GM18907 (cell line): ENCODE measurements at regions not wholly inside any gene's neighbourhood (a gene's known extent, or its start where the extent isn't known, plus 50 kb on each side); places are given as distances from the start of the nearest gene placed in this dataset.

Experiments
- ATAC-seq: cut with Tn5 transposase; IDR thresholded peaks from one replicate; pipeline ENCODE4 v1.9.1; 2021; ENCODE audit warnings: mild to moderate bottlenecking, moderate library complexity; ENCODE audit not compliant: unreplicated experiment

DNA sequence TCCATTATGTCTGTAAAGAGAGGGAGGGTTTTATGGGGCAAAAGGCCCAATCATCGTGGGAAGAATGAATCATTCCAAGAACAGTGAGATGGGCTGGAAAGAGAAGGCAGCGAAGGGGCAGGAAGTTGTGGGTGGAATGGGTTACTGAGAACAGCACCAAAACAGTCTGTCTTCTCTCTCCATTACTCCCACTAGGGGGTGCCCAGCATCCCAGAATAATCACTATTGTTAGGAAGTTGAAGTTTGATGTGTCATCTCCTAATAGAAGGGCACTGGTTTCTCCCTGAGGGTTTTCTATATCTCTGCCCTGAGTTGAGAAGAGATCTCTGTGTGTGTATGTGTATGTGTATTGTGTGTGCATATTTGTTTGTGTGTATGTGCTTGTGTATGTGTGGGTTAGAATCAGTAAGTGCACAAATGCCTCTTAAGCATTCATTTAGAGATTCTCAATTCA, 76.6 kb upstream of the MAP4K3 start:
- peak; percentile 93 for ATAC-seq

DNA sequence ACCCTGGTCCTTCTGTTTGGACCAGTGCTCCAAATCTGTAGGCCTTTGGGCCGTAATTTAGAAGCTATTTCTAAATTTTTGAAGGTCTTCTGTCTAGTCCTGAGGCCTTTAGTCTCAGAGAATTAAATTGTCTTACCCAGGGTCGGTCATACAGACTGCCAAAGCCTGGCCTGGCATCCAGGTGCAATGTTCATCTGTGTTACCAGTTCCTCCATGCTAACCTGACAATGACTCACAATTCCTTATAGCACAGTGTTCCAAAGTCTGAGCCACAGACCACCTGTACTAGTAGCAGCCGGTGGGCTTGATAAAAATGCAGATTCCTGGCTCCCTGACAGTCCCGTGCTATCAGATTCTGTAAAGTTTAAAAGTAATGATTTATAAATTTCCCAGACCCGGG, 77.7 kb upstream of the MAP4K3 start:
- ATAC-seq: no peak

DNA sequence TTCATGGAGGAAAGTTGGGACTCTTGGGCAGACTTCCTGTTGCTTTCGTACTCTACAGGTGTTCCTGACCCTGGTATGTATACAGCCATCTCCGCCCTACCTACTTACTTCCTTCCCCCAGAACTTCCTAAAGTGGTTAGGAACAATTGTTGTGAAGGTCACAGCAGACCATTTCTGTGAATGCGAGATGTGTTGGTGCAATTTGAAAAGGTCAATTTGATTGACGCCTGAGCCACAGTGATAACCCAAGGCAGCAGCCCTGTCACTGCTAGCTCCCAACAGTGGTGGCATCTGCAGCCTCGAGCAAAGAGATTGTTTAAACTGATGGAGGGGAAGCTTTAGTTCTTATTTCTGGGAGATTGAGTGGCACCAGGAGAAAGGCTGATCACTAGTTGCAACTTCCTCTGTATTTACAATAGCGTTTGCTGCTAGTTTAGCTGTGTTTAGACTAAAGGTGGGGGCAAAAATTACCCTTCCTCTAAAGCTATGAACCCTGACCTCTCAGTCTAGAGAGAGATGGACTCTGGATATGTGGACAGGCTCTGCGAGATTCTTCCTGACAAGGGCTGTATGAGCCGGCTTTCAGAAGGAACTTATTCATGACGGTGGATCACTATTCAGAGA, 78.3 kb upstream of the MAP4K3 start:
- no peak for ATAC-seq

DNA sequence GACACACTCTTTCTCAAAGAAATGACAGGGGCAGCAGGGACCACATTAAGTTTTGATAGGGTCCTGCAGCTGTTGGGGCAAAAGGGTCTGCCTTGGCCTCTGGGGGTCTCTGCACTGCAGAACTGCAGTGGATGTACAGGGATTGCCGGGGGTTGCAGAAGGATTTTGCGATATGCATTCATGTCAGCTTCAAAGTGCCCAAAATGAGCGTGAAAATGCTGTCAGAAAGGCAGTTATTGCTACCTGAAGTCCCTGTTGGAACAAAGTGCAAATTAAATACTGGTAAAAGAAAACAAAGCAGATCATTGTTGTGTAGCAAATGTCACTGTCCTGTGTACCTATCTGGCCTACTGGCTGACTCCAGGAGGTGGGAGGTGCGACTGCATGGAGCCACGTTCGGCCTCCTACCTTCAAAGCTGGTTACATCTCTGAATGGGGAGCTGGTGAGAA, 78.8 kb upstream of the MAP4K3 start:
- ATAC-seq: no peak

DNA sequence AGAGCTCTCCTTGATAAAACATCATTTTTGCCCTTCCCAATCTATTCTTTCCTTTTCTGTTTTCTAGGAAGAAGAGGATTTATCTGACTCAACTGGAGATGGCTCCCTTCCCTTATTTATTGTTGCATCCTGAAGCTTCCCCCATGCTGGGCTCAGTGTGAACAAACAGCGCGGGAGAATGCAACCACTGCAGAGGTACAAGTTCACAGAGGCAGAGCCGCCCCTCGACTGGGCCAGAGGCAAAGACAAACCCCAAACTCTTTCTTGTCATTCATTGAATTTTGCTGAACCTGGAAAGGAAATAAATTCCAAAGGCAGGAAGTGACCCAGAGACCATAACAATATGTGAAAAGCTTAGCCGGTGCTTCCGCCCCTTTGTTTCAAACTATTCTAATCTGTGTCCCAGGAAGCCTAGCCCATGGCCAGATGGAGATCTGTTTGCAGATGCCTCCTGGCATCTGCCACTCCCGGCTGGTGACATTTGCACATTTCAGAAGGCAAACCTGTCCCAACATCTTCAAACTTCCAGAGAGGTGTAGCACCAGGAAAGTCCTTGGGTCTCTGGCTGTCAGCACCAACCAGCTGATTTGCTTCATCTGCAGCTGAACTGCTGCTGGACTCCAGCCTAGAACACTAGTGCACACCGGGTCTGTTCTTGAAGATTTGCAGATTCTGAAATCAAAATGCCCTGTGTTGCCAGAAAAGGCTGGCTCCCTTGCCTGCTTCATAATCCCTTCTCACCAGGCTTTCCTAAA, 79.4 kb upstream of the MAP4K3 start:
- ATAC-seq: no peak

DNA sequence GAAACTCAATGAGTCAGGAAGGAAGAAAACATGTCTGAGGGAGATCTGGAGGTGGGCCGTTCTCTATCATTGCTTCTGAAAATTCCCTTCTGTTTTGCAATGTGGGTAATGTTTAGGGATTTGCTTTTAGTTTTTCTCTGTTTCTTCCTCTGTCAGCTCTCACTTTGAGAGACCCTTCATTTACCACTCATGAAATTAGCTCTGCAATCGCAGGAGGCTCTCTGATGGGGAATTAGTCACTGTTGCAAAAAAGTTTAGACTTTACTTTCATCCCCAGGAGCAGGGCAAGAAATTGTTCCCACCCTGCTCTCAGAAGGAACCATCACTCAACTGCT, 80.0 kb upstream of the MAP4K3 start:
- ATAC-seq: no peak

DNA sequence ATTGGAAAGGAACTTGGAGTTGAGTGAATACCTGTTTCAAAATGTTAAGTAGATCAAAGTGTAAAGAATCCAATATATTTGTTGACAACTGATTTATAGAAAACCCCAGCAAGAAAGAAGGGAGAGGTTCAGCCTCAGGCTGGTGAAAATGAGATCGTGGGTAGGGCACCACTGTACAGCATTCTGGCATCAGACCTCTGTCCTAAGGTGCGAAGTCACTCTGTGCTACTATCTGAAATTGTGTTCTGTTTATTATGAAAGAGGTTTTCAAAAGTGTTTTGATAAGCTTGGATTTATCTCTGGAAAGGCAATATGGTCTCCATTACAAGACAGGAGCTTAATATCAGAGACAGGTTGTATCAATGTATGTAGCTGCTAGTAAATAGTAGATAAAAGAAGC, 80.5 kb upstream of the MAP4K3 start:
- ATAC-seq: no peak

DNA sequence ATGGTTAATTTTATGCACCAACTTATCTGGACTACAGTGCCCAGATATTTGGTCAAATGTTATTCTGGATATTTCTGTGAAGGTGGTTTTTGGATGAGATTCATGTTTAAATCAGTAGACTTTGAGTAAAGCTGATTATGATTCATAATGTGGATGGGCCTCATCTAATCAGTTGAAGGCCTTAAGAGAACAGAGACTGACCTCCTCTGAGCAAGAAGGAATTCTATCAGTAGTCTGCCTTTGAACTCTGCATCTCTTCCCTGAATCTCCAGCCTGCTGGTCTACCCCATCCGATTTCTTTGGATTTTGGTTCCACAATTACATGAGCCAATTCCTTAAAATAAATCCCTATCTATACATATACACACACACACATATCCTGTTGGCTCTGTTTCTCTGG, 82.8 kb upstream of the MAP4K3 start:
- ATAC-seq: no peak

DNA sequence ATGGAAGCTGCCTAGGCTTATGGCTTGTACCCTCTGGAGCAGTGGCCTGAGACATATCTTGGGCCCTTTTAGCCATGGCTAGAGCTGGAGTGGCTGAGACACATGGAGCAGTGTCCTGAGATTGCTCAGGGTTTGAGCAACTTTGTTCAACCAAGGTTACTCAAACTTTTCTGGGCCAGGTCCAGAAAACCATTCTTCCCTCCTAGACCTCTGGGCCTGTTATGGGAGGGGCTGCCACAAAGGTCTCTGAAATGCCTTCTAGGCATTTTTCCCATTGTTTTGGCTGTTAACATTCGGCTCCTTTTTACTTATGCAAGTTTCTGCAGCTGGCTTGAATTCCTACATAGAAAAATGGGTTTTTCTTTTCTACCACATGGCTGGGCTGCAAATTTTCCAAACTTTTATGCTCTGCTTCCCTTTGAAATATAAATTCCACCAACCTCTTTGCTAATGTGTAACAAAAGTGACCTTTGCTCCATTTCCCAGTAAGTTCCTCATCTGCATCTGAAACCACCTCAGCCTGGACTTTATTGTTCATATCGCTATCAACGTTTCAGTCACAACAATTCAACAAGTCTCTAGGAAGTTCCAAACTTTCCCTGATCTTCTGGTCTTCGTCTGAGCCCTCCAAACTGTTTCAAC, 84.9 kb upstream of the MAP4K3 start:
- ATAC-seq: no peak

DNA sequence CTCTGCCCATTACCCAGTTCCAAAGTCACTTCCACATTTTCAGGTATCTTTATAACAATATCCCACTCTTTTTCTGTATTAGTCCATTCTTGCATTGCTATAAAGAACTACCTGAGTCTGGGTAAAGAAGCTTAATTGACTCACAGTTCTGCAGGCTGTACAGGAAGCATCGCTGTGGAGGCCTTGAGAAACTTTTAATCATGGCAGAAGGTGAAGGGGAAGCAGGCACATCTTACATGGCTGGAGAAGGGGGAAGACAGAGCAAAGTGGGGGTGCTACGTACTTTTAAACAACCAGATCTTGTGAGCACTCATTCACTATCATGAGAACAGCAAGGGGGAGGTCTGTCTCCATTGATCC, 85.4 kb upstream of the MAP4K3 start:
- no peak for ATAC-seq

DNA sequence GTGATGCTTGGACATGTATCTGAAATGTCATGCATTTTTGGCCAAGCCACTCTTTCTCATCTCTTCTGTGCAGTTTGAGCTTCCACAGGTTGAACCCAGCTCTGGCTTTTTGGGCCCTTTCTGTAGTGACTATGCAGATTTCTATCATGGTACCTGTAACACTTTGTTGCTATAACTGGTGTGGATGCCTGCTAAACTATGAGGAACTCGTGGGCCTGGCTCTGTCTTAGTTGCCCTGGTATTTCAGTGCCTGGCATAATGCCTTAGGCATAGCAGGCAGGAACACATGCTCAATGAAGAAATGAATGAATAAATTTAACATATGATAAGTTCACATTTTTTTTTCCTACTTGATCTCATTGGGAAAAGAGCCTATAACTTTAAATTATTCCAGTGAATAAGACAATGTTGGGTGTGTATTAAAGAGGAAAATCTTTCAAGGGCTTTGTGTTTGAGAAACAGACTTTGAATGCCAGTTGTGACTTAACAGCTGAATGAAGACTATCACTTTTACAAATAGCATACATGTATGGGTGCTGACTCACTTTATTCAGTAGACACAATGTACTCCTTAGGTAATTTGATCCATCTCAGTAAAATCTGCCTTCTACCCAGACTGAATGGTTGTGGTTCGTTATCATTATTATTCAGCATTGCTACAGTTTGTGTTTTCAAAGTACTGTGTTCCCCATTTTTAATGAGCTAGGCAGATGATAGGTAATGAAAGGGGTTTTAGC, 86.4 kb upstream of the MAP4K3 start:
- no peak for ATAC-seq

DNA sequence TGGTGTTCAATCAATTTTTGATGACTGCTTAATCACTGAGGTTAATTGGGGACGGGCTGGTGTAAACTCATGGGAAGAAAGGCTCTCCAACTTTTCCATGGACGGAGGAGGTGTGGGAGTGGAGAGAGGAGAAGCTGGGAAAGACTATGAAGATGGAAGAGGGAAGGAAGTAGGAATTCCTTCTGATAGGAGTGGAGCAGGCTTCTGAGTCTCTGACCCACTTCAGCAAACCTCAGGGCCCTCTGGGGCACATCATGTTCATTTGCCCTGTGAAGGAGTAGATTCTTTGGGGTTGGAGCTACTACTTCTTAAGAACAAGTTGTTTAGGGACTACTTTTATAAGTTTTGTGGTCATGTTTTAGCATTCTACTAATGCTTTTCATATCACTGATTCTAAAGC, 87.0 kb upstream of the MAP4K3 start:
- no peak for ATAC-seq

DNA sequence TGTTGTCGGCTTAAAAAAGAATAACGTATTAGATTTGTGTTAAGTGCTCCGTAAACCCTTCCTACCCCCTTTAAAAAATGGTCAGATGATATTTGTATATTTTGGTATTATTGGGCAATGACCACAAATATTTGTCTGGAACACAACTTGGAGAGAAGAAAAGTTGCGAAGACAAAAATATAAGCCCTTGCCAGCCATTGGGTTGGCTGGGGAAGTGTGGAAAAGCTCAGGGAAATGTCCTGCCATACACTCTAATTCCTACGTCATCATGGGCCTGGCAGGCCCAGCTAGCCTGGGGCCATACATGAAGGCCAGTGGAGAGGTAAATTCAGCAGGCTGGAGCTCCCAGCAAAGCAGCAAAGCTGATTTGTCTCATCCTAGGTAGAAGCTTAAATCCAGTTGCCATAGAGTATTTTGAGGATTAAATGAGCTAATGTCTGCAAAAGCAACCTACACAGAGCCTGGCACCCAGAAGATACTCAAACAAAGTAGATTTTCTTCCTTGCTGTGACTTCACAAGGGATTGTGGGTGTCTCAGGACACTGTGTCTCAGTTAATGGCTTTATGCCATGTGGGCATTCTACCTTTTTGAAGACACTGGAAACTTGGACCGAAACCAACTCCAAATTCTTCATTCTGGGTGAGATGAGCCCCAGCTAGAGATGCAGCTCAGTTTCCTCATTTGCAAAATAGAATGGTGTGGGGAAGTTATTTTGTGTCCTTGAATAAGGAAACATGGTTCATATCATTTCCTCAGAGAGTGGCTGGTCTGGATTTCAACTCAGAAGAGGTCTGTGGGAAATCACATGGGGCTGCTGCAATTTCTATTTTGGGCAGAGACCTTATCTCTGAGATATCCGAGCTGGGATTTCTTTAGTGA, 87.9 kb upstream of the MAP4K3 start:
- ATAC-seq: no peak

DNA sequence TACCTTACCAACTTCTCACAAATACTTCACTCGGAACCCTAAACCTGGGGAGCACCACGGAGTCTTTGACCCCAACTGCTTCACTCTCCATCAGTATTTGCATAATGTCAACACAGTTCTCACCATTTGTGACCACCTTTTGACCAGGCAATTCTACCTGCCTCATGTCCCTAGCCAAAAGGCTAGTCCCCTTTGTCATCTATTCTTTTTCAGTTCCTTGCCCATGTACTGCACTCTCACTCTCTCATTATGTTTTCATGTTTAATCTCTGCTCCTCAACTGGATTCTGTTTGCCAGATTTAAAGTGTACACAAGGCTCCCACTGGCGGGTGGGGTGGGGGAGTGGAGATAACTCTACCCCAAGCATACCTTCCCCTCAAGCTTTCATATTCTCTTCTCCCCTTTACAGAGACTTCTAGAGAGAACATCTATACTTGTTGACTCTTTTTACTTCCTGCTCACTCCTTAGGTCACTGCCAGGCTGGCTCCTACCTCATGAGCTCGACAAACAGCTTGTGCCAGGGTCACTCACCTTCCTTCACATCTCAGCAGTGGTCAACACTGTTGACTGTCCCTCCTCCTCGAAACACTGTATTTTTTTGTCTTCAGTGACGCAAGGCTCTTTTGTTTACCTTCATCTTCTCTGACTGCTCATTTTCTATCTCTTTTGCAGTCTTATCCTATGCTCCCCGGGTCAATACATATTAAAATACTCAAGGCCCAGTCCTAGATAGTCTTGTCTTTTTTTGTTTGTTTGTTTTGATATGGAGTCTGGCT, 88.7 kb upstream of the MAP4K3 start:
- ATAC-seq: no peak

DNA sequence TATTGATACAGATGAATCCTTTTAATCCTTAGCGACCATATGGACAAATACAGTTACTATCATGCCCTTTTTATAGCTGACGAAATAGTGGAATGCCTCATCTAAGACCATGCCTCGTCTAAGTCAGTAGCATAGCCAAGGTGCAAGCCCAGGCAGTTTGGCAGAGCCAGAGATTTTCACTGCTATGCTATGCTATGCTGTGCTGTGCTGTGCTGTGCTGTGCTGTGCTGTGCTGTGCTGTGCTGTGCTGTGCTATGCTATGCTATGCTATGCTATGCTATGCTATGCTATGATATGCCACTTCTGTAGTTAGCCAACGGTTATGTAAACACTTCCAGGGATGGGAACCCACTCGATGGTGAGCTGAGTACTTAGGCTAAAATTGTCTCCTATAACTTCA, 91.6 kb upstream of the MAP4K3 start:
- ATAC-seq: no peak

DNA sequence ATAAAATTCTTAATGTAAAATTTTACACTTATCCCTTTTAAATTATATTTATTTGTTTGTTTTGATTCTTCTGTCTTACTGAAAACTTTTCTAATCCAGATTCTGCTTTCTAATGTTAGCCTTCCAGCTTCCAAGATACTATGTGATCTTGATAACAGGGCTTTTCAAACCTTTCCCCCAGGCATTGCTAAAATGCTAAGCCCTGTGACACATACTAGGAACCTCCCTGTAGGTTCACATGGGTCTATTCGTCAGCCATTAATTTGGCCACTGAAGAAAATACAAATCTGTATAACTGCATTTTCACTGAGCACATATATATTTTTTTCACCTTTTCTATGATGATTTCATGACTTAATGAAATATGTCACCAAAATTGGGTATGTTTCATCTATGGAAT, 92.8 kb upstream of the MAP4K3 start:
- ATAC-seq: no peak

DNA sequence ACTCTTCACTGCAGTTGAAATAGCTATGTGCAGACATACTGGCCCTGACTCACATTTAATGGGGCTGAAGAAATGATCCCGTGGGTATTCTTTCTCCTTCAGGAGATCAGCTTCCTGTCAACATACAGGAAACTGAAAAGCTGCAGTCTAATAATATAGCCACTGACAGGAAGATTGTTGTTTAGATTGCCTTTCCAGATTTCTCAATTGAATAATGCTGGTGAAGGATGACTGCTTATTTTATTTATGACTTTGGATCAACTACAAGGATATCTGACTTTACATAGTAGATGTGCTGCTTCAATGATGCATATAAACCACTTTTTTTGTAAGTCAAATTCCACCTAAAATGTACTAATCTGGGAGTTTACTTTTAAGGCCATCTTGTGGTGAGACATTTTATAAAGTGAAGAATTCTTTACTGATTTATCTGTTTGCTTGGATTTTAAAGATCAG, 93.4 kb upstream of the MAP4K3 start:
- ATAC-seq: no peak

DNA sequence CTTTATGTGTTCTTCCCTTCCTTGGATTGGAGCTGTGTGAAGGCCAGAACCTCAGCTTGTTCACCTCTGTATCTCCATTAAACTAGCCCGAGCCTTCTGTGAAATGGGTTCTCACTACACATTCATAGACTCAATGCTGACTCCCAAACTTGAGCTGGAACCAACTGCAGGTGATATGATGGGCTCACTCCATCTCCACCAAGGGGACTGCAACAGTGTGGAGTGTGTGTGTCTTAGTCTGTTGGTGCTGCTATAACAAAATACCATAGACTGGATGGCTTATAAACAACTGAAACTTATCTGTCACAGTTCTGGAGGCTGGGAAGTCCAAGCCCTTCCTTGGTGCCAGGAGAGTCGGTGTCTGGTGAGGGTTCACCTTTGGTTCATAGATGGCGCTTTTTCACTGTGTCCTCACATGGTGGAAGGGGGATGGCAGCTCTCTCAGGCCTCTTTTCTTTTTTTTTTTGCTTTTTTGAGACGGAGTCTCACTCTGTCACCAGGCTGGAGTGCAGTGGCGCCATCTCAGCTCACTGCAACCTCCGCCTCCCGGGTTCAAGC, 94.2 kb upstream of the MAP4K3 start:
- ATAC-seq: no peak

DNA sequence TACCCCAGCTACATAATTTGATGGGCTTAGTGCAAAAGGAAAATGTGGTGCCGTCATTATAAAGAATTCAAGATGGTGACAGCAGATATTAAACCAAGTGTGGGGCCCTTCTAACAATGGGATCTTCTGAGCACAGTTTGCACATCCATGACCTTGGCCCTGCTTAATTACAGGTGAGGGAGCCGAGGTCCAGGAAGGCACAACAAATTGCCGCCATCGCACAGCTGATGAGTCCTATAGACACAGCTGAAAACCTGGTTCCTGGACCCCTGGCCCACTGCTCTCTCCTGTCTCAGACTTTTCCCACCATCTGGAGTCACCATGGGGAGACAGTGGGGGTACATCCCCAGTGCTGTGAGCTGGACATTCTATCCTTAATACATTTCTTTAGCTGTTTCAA, 95.8 kb upstream of the MAP4K3 start:
- no peak for ATAC-seq
